Prostate gland (tissue), 2 donors: ENCODE measurements at regions not wholly inside any gene's neighbourhood (a gene's known extent, or its start where the extent isn't known, plus 50 kb on each side); places are given as distances from the start of the nearest gene placed in this dataset.
A peak's percentile ranks its signal among the peaks of the same experiment; 100 is the strongest.

ENCODE experiments used
- DNase-seq: peaks from one replicate; pipeline ENCODE4 v3.0.0-alpha.2; 2019; ENCODE audit warnings: low spot score
- H3K27ac ChIP-seq, 2 donors: fragments of 200-600 bp; sonication (generic); 2 replicates each; pipeline ENCODE4 v1.5.1; 2017 to 2019
- H3K27me3 ChIP-seq: fragments of 200-600 bp; sonication (generic); replicated peaks from 2 replicates; pipeline ENCODE4 v1.5.1; 2019; ENCODE audit not compliant: insufficient read depth
- H3K36me3 ChIP-seq, 2 donors: fragments of 200-600 bp; sonication (generic); 1 replicate in 1 of 2; 2 replicates in 1 of 2; pipeline versions ENCODE4 v1.5.1 to v1.8.1; 2017 to 2019
- H3K4me1 ChIP-seq: fragments of 200-600 bp; sonication (generic); replicated peaks from 2 replicates; pipeline ENCODE4 v1.5.1; 2019
- H3K4me3 ChIP-seq, 2 donors: fragments of 200-600 bp; sonication (generic); 2 replicates each; pipeline ENCODE4 v1.5.1; 2017 to 2019
- H3K9me3 ChIP-seq: fragments of 200-600 bp; sonication (generic); 2 replicates; pipeline ENCODE4 v1.5.1; 2017
- POLR2A ChIP-seq: fragments of 450-650 bp; IDR thresholded peaks from one replicate; pipeline ENCODE4 v1.6.1; 2016; ENCODE audit warnings: antibody characterized with exemption, mild to moderate bottlenecking
- POLR2AphosphoS5 ChIP-seq: sonication (generic); formaldehyde crosslinking; IDR thresholded peaks from one replicate; pipeline ENCODE4 v1.6.1; 2017; ENCODE audit warnings: antibody characterized with exemption
- WGBS: methylation state at CpG from one replicate; pipeline ENCODE4 v1.1.5; 2018; 5-methylcytosine and 5-hydroxymethylcytosine counted together
- intact Hi-C: fragments of 100-400 bp; cut with DNase I; formaldehyde crosslinking; loops from one replicate; pipeline ENCODE4 v1.14.2; 2022
- TF ChIP-seq, protein P1 (sequence below), 4 experiments: fragments of 200-600 bp in 2 of 4; fragments of 450-650 bp in 2 of 4; sonication (generic) in 2 of 4; IDR thresholded peaks; 1 replicate in 3 of 4; 2 replicates in 1 of 4; pipeline ENCODE4 v1.5.1; 2016 to 2019; ENCODE audit warnings: antibody characterized with exemption in 4 of 4, mild to moderate bottlenecking in 2 of 4, moderate library complexity in 2 of 4

DNA sequence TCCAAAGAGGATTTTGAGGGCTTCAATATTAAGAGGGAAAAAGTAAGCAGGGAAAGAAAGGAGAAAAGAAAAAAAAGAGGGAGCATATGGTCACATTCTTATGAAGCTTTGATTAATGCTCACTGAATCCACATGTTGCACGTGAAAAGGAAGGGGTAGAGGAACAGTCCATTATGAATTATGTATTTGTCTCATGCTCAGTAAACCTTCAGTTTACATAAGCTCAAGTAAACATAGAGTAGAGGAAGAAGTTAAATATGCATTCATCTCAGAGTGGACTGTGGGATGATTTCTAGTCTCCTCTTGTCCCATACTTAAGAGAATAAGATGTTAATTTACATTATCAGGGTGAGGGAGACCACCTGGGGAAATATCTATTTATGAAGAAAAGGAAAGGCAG is 334.5 kb downstream of the IPO8 start:
- H3K36me3 ChIP-seq = no peaks in the 10 kb centered on the region
- peak; percentile 24 for TF ChIP-seq POLR2AphosphoS5
- TF ChIP-seq POLR2A = no peak
- intact Hi-C loops = no loop called here
- H3K9me3 ChIP-seq = no peaks in the 10 kb centered on the region
- DNase-seq = no peak
- H3K4me1 ChIP-seq = no peaks in the 10 kb centered on the region
- no peaks in the 10 kb centered on the region for H3K27me3 ChIP-seq
- WGBS = 24% methylated on average over 1 of the region's 1 CpG
- H3K27ac ChIP-seq = no peak overlapping the region
- H3K4me3 ChIP-seq = no peak overlapping the region

DNA sequence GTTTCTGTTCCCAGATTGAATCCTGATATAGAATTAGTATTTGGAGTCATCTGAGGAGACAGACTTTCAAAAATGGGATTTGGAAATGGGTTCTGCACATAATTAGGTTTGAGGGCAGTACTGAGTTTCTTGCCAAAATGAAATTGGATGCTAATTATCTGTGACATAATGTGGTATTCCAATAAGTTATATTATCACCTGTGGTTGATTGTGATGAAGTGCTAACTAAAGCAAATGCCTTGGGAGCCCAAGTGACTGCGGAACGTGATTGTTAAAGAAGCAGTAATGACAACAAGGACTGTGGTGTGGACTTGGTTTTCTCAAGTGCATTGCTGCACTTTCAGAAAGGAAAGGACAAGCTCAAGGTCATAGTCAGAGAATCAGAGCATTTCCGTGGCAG is 337.0 kb downstream of the IPO8 start:
- Histone ChIP-seq H3K36me3 (no peaks in the 10 kb centered on the region), H3K4me3 (no peak overlapping the region), H3K27ac (no peak overlapping the region), H3K27me3 (no peaks in the 10 kb centered on the region), H3K4me1 (no peaks in the 10 kb centered on the region), H3K9me3 (no peaks in the 10 kb centered on the region)
- 63% methylated on average over 3 of the region's 3 CpGs for WGBS
- intact Hi-C loops = no loop called here
- TF ChIP-seq POLR2AphosphoS5 (no peak), POLR2A (no peak)
- TF ChIP-seq, protein P1, sequence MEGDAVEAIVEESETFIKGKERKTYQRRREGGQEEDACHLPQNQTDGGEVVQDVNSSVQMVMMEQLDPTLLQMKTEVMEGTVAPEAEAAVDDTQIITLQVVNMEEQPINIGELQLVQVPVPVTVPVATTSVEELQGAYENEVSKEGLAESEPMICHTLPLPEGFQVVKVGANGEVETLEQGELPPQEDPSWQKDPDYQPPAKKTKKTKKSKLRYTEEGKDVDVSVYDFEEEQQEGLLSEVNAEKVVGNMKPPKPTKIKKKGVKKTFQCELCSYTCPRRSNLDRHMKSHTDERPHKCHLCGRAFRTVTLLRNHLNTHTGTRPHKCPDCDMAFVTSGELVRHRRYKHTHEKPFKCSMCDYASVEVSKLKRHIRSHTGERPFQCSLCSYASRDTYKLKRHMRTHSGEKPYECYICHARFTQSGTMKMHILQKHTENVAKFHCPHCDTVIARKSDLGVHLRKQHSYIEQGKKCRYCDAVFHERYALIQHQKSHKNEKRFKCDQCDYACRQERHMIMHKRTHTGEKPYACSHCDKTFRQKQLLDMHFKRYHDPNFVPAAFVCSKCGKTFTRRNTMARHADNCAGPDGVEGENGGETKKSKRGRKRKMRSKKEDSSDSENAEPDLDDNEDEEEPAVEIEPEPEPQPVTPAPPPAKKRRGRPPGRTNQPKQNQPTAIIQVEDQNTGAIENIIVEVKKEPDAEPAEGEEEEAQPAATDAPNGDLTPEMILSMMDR (IDR thresholded peaks at IDR 0.05) = no peak
- DNase-seq = no peak

DNA sequence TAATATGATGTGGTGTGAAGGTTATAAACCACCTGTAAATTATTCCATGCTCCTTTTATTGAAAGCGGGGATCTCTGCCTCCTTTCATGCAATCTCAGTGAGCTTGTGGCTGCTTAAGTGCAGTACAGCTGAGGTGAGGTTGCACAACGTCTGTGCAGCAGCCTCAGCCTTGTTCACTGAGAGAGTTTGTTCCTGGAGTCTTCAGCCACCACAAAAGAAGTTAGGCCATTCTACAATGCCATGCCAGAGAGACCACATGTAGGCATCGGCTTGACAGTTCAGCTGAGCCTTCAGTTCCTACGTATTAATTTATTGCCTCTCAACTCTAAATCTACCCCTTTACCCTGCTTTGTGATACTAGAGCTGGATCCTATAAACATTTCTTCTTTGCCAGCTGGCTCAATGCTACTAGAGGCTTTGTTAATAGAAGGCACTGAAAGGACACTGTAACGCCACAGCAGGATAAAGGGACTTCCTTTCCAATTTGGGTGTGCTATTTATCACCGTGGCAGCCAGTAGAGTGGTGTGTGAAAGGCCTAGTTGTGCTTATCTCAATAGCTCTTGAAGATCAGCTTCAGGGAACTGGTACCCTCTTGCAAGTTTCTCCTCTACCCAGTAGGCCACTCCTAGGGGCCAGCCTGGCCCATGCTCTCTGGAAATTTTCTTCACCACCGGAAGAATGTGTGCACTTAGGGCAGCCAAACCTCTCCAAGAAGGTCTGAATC is 337.7 kb downstream of the IPO8 start:
- DNase-seq = no peak
- no peaks in the 10 kb centered on the region for H3K4me1 ChIP-seq

DNA sequence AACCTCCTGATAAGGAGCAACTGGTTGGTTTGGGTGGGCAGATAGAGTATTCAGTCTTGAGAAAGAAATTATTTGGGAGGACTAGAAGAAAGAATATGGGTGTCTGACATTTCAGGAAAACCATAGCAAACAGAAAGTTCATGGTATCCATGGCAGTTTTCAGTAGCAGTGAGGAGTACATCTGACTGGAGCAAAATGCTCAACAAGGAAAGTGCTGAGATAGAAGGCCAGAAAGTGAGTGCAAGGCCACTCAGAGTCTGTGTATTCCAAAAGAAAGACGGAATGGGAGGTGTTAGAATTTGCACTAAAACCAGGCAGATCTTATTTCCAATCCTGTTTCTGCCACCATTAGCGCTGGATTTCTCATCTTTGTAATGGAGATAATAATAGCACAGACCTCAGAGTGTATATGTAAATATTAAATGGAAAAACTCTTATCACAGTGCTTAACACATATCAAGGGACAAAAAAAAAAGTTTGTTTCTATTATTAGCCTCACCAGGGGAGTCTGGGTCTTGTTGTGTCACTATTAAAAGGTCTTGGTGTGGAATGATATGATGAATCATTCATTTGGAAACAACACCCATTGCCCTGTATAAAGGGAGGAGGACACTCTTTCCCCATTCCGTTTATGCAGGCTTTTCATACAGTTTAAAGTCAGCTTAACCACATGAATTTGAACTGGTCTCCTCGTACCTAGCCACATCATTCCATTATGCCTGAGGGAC is 349.8 kb downstream of the IPO8 start:
- Histone ChIP-seq H3K9me3 (no peaks in the 10 kb centered on the region), H3K27me3 (no peaks in the 10 kb centered on the region), H3K4me3 (no peak overlapping the region), H3K4me1 (no peaks in the 10 kb centered on the region), H3K36me3 (no peaks in the 10 kb centered on the region), H3K27ac (no peak overlapping the region)
- TF ChIP-seq POLR2AphosphoS5 (no peak), POLR2A (no peak)
- TF ChIP-seq, protein P1 (IDR thresholded peaks at IDR 0.05) = no peak
- 79% methylated on average over 4 of the region's 4 CpGs for WGBS
- intact Hi-C loops = no loop called here
- no peak for DNase-seq

More for the DNA sequence above, 337.7 kb downstream of the IPO8 start:
- TF ChIP-seq, protein P1 (IDR thresholded peaks at IDR 0.05) = no peak
- TF ChIP-seq POLR2A (no peak), POLR2AphosphoS5 (no peak)
- Histone ChIP-seq H3K36me3 (no peaks in the 10 kb centered on the region), H3K27ac (no peak overlapping the region), H3K4me3 (no peak overlapping the region), H3K27me3 (no peaks in the 10 kb centered on the region), H3K9me3 (no peaks in the 10 kb centered on the region)
- intact Hi-C loops = no loop called here
- 27% methylated on average over 7 of the region's 7 CpGs for WGBS

DNA sequence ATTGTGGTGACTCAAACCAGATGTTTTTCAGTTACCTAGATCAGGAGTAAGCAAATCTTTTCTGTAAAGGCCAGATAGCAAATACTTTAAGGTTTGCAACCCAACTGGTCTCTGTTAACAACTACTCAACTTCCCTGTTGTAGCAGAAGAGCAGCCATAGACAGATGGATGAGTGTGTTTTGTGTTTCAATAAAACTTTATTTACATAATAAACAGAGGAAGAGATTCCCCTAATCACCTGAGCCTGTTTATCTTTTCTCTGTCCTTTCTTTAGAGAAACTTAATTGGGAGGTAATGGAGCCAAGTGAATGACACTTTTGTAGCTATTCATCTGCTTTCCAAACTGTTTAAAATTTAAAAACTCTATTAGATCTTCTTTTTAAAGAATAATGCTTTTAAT is 365.1 kb downstream of the IPO8 start:
- Histone ChIP-seq H3K27me3 (no peaks in the 10 kb centered on the region), H3K4me3 (no peak overlapping the region), H3K27ac (no peak overlapping the region), H3K4me1 (no peaks in the 10 kb centered on the region), H3K9me3 (no peaks in the 10 kb centered on the region), H3K36me3 (no peaks in the 10 kb centered on the region)
- DNase-seq = no peak
- TF ChIP-seq, protein P1 (IDR thresholded peaks at IDR 0.05) = no peak
- TF ChIP-seq POLR2AphosphoS5 = no peak
- TF ChIP-seq POLR2A = no peak
- intact Hi-C loops = no loop called here
